GM12891 (cell line): ENCODE measurements at regions not wholly inside any gene's neighbourhood (a gene's known extent, or its start where the extent isn't known, plus 50 kb on each side); places are given as distances from the start of the nearest gene placed in this dataset.

Experiments used
- DNase-seq: peaks from one replicate; pipeline ENCODE4 v3.0.0; 2011; ENCODE audit warnings: low spot score; ENCODE audit not compliant: insufficient read length
- FAIRE-seq: peaks from 2 replicates; lab custom pipeline; 2011; peaks lifted over from hg19 to GRCh38; lab: Jason Lieb, UNC
- PAX5 ChIP-seq: IDR thresholded peaks from 2 replicates; pipeline ENCODE4 v1.6.1; 2011; ENCODE audit warnings: low read length, moderate library complexity, mild to moderate bottlenecking; ENCODE audit not compliant: insufficient read depth, severe bottlenecking
- POLR2A ChIP-seq: IDR thresholded peaks from 2 replicates; pipeline ENCODE4 v1.6.1; 2011; ENCODE audit warnings: low read depth, low read length, control low read depth
- POLR2AphosphoS5 ChIP-seq: IDR thresholded peaks from 2 replicates; pipeline ENCODE4 v1.6.1; 2011; ENCODE audit warnings: low read depth, low read length, control low read depth
- POU2F2 ChIP-seq: IDR thresholded peaks from 2 replicates; pipeline ENCODE4 v1.6.1; 2011; ENCODE audit warnings: low read depth, mild to moderate bottlenecking, control low read depth, low read length, moderate library complexity
- SPI1 ChIP-seq: IDR thresholded peaks from 2 replicates; pipeline ENCODE4 v1.6.1; 2011; ENCODE audit warnings: low read depth, low read length, control low read depth
- TAF1 ChIP-seq: IDR thresholded peaks from 2 replicates; pipeline ENCODE4 v1.6.1; 2011; ENCODE audit warnings: low read depth, low read length, control low read depth

GRCh38 chr7:136193940-136194339 lies 216.8 kb upstream of the MTPN start:
- FAIRE-seq (no peak), DNase-seq (no peak)
- TF ChIP-seq SPI1: no peak
- TF ChIP-seq POLR2AphosphoS5: no peak
- TF ChIP-seq TAF1: no peak
- no peak for TF ChIP-seq POLR2A
- no peak for TF ChIP-seq POU2F2
- no peak for TF ChIP-seq PAX5

GRCh38 chr7:136189506-136189998 lies 212.4 kb upstream of the MTPN start:
- no peak for DNase-seq
- TF ChIP-seq POLR2A: no peak
- TF ChIP-seq POU2F2: no peak
- TF ChIP-seq PAX5: no peak
- TF ChIP-seq POLR2AphosphoS5: no peak
- TF ChIP-seq SPI1: no peak
- no peak for TF ChIP-seq TAF1
- no peak for FAIRE-seq

GRCh38 chr7:136186281-136186680 lies 209.1 kb upstream of the MTPN start:
- TF ChIP-seq POLR2A (no peak), POLR2AphosphoS5 (no peak), PAX5 (no peak), SPI1 (no peak), POU2F2 (no peak), TAF1 (no peak)
- FAIRE-seq: no peak
- DNase-seq: no peak

DNA sequence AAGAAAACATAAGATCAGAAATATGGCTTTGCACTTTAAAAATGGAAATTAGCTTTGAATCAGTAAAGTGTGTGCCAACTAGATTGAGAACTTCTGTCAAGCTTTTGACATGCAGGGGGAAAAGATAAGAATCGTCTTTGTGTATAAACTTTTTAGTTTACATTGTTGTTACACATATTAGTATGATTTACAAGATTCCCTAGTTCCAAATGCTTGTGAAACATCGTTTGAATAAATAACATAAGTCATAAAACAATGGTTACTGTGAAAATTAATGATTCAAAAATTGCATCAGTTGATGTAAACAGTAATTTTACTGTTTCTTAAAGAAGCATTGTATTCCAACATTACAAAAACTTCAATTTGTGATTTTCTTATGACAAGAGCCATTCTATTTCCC lies 207.6 kb upstream of the MTPN start:
- DNase-seq (no peak), FAIRE-seq (no peak)
- TF ChIP-seq TAF1 (no peak), POU2F2 (no peak), POLR2A (no peak), PAX5 (no peak), POLR2AphosphoS5 (no peak), SPI1 (no peak)

DNA sequence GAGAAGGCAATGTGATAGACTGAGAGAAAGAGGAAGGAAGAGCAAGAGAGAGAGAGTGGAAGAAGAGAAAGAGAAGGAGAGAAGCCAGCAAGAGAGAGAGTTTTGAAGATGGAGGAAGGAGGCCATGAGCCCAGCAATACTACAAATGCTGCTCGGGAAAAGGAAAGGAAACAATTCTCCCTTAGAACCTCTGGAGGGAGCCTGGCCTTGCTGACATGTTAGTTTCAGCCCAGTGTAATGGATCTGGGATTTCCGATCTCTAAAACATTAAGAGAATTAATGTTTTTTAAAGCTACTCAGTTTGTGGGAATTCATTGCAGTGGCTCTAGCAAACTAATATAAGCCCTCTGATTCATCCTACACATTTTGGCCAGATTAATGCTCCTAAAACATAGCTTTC lies 206.8 kb upstream of the MTPN start:
- no peak for DNase-seq
- TF ChIP-seq POLR2A (no peak), SPI1 (no peak), POLR2AphosphoS5 (no peak), POU2F2 (no peak), PAX5 (no peak), TAF1 (no peak)
- FAIRE-seq: no peak

DNA sequence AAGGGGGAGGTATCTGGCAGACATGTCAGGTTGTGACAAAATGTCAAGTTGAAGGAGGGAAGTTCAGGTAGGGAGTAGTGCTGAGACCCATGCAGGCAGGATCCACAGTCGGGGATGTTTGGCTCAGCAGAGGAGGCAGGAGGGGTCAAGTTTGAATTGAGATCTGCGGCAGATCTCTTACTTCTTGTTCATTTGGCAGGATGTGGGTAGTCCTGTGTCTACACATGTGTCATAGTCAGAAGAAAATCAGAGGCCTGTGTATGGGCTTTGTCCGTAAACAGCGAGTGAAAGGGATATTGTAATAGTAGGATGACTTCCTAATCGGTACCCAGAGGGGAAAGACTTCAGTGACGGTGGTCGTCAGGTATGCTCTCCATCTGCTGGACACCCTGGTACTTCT lies 203.8 kb upstream of the MTPN start:
- DNase-seq: no peak
- no peak for FAIRE-seq
- TF ChIP-seq SPI1 (no peak), POLR2AphosphoS5 (no peak), PAX5 (no peak), POU2F2 (no peak), TAF1 (no peak), POLR2A (no peak)

GRCh38 chr7:136179851-136180721 lies 202.9 kb upstream of the MTPN start:
- DNase-seq: no peak
- FAIRE-seq: no peak
- TF ChIP-seq SPI1 (no peak), POLR2A (no peak), TAF1 (no peak), POLR2AphosphoS5 (no peak), POU2F2 (no peak), PAX5 (no peak)

DNA sequence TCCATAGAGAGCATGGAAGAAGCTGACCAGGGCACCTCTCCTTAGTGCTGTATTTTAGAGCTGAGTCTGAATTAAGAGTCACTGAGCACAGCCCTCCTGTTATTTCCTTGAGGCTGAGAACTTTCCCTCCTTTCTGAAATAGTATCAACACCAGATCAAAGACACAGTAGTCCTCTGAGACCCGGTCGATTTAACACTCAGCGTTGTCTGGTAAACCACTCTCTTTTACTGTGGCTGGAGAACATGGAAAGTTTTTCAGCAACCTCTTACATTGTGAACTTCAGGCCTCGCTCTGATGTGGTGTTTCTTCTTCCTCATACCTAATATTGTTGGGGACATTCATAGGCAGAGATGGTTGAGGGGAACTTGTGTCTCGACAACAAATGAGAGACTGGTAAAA lies 202.0 kb upstream of the MTPN start:
- FAIRE-seq (no peak), DNase-seq (no peak)
- TF ChIP-seq POLR2A: no peak
- no peak for TF ChIP-seq TAF1
- TF ChIP-seq PAX5: no peak
- no peak for TF ChIP-seq POU2F2
- TF ChIP-seq SPI1: no peak
- TF ChIP-seq POLR2AphosphoS5: no peak

DNA sequence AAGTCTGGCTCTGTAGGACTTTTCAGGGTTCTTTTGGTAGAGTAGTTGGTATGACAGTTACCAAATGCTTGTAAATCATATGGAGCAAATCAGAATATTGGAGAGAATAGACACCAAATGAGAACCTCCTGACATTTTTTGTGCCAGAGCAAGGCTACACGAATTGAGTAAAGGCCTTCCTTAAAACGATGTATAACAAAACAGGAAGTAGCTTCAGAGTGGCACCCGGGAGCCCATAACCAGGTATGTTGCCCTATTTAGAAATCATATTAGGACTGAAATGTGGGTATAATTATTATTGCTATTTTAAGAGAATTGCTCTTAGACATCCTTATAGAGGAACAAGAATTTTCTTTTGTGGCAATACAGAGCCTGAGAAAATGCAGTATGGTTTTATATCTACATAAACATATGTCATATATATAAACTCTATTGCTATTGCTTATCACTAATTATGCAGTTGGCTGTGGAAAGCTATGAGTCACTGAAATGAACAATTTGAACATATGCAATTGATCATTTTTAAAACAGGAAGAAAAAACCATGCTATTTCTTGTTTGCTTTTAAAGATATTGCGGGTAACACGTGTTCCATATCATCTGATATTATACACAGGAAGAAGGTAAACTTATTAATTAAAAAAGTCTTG lies 197.4 kb upstream of the MTPN start:
- TF ChIP-seq TAF1: no peak
- no peak for TF ChIP-seq POLR2A
- no peak for TF ChIP-seq PAX5
- TF ChIP-seq POU2F2: no peak
- TF ChIP-seq SPI1: no peak
- TF ChIP-seq POLR2AphosphoS5: no peak
- FAIRE-seq: no peak
- DNase-seq: no peak

GRCh38 chr7:136173874-136174273 lies 196.7 kb upstream of the MTPN start:
- TF ChIP-seq SPI1 (no peak), PAX5 (no peak)
- FAIRE-seq (no peak), DNase-seq (no peak)
